ENCODE measurements at regions not wholly inside any gene's neighbourhood (a gene's known extent, or its start where the extent isn't known, plus 50 kb on each side); places are given as distances from the start of the nearest gene placed in this dataset.

DNA sequence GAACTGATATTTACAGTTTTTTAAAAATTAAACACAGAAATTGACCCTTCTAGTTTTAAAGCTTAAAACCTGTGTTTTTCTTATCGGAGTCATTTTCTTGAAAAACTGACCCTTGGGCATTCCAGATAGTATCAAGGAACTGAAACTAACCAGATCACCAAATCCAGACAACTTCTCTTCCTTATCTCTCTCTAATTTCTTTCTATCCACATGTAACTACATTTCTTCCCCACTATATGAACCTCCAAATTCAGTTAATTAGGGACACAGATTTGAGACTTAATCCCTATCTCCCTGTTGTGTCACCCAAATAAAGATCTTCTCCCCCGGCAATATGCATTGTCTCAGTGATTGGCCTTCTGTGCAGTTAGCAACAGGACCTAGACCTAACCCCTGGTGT lies 1643.0 kb upstream of the CDH6 start:
- Histone ChIP-seq H3K4me2 (no peak overlapping the region), H3K79me2 (ENCODE audit: insufficient read depth, low read depth) (no peaks in the 10 kb centered on the region), H3K9ac (no peak overlapping the region), H3K27me3 (ENCODE audit: insufficient read depth, low read depth) (no peaks in the 10 kb centered on the region), H4K20me1 (ENCODE audit: insufficient read depth) (no peaks in the 10 kb centered on the region), H2AFZ (ENCODE audit: low read depth) (no peak overlapping the region), H3K4me1 (ENCODE audit: low read depth, poor library complexity, severe bottlenecking) (peaks cover 10% of the 10 kb centered on the region), H3K4me3 (IDR thresholded peaks at IDR 0.05; ENCODE audit: insufficient read depth, low read depth, low read length) (no peak overlapping the region), H3K27ac (no peak overlapping the region), H3K36me3 (ENCODE audit: insufficient read depth) (no peaks in the 10 kb centered on the region)
- TF ChIP-seq, protein P1, sequence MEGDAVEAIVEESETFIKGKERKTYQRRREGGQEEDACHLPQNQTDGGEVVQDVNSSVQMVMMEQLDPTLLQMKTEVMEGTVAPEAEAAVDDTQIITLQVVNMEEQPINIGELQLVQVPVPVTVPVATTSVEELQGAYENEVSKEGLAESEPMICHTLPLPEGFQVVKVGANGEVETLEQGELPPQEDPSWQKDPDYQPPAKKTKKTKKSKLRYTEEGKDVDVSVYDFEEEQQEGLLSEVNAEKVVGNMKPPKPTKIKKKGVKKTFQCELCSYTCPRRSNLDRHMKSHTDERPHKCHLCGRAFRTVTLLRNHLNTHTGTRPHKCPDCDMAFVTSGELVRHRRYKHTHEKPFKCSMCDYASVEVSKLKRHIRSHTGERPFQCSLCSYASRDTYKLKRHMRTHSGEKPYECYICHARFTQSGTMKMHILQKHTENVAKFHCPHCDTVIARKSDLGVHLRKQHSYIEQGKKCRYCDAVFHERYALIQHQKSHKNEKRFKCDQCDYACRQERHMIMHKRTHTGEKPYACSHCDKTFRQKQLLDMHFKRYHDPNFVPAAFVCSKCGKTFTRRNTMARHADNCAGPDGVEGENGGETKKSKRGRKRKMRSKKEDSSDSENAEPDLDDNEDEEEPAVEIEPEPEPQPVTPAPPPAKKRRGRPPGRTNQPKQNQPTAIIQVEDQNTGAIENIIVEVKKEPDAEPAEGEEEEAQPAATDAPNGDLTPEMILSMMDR (conservative IDR thresholded peaks at IDR 0.05; ENCODE audit: low read depth, low read length): no peak

DNA sequence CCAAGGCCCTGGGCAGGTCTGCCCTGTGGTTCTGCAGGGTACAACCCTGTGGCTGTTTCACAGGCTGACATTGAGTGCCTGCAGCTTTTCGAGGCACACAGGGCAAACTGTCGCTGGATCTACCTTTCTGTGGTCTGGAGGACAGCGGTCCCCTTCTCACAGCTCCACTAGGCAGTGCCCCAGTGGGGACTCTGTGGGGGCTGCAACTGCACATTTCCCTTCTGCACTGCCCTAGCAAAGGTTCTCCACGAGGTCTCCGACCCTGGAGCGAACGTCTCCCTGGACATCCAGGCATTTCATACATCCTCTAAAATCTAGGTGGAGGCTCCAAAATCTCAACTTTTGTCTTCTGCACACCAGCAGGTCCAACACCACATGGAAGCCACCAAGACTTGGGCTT lies 1645.2 kb upstream of the CDH6 start:
- no peak overlapping the region for H3K9ac ChIP-seq
- no peak overlapping the region for H2AFZ ChIP-seq (ENCODE audit: low read depth)
- peaks cover 10% of the 10 kb centered on the region for H3K4me1 ChIP-seq (ENCODE audit: low read depth, poor library complexity, severe bottlenecking)
- H3K4me3 ChIP-seq (IDR thresholded peaks at IDR 0.05; ENCODE audit: insufficient read depth, low read depth, low read length): no peak overlapping the region
- no peak overlapping the region for H3K4me2 ChIP-seq
- no peak overlapping the region for H3K27ac ChIP-seq
- H3K79me2 ChIP-seq (ENCODE audit: insufficient read depth, low read depth): no peaks in the 10 kb centered on the region
- TF ChIP-seq, protein P1 (conservative IDR thresholded peaks at IDR 0.05; ENCODE audit: low read depth, low read length): no peak
- no peaks in the 10 kb centered on the region for H3K36me3 ChIP-seq (ENCODE audit: insufficient read depth)
- H3K27me3 ChIP-seq (ENCODE audit: insufficient read depth, low read depth): no peaks in the 10 kb centered on the region
- no peaks in the 10 kb centered on the region for H4K20me1 ChIP-seq (ENCODE audit: insufficient read depth)

DNA sequence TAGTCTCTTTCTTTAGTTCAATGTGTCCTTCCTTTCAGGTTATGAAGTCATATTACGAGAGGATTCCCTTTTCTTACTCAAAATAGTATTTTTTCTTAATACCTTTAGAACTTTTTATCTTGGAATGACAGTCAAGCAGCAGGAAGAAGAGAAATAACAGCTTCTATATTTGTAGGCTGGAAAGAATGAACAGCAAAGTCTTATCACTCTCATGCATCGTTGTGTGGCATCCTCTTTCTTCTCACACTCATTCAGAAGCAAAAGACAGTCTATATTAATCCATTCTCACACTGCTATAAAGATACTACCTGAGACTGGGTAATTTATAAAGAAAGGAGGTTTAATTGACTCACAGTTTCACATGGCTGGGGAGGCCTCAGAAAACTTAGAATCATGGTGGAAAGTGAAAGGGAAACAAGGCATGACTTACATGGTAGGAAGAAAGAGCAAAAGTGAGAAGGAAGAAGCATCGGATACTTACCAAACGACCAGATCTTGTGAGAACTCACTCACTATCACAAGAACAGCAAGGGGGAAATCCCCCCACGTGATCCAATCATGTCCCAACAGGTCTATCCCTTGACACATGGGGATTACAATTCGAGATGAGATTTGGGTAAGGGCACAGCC lies 1646.1 kb upstream of the CDH6 start:
- peaks cover 10% of the 10 kb centered on the region for H3K4me1 ChIP-seq (ENCODE audit: low read depth, poor library complexity, severe bottlenecking)
- H4K20me1 ChIP-seq (ENCODE audit: insufficient read depth): no peaks in the 10 kb centered on the region
- H3K27me3 ChIP-seq (ENCODE audit: insufficient read depth, low read depth): no peaks in the 10 kb centered on the region
- no peaks in the 10 kb centered on the region for H3K36me3 ChIP-seq (ENCODE audit: insufficient read depth)
- H3K4me3 ChIP-seq (IDR thresholded peaks at IDR 0.05; ENCODE audit: insufficient read depth, low read depth, low read length): no peak overlapping the region
- no peak overlapping the region for H3K9ac ChIP-seq
- no peak overlapping the region for H3K27ac ChIP-seq
- TF ChIP-seq, protein P1 (conservative IDR thresholded peaks at IDR 0.05; ENCODE audit: low read depth, low read length): no peak
- H2AFZ ChIP-seq (ENCODE audit: low read depth): no peak overlapping the region
- no peaks in the 10 kb centered on the region for H3K79me2 ChIP-seq (ENCODE audit: insufficient read depth, low read depth)
- peak overlapping the region; percentile 33; the same call in 1 of the 2 replicates for H3K4me2 ChIP-seq

DNA sequence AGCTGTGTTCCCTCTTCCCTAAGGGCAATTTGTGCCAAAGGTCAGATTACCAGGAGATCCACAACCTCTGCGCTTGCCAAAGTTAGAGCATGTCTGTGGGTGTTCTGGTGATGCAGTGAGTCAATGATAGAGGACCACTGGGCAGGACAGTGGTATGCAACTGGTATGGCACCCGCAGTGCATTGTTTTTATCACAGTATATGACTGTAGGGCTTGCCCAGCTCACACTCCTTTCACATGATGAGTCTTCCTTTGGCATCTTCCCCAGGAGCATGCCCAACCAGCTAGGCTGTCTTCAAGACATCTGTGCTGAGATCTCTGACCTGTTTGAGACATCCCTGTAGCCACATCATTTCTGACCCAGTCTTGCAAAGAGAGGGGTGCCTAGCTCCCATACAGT lies 1650.0 kb upstream of the CDH6 start:
- Histone ChIP-seq H3K36me3 (ENCODE audit: insufficient read depth) (no peaks in the 10 kb centered on the region), H3K27me3 (ENCODE audit: insufficient read depth, low read depth) (no peaks in the 10 kb centered on the region), H3K4me1 (ENCODE audit: low read depth, poor library complexity, severe bottlenecking) (peaks cover 10% of the 10 kb centered on the region), H3K27ac (no peak overlapping the region), H3K4me2 (no peak overlapping the region), H4K20me1 (ENCODE audit: insufficient read depth) (no peaks in the 10 kb centered on the region), H3K4me3 (IDR thresholded peaks at IDR 0.05; ENCODE audit: insufficient read depth, low read depth, low read length) (no peak overlapping the region), H2AFZ (ENCODE audit: low read depth) (no peak overlapping the region), H3K79me2 (ENCODE audit: insufficient read depth, low read depth) (no peaks in the 10 kb centered on the region), H3K9ac (no peak overlapping the region)
- TF ChIP-seq, protein P1 (conservative IDR thresholded peaks at IDR 0.05; ENCODE audit: low read depth, low read length): no peak
